CD1c-positive myeloid dendritic cell (primary cell): ENCODE measurements at regions not wholly inside any gene's neighbourhood (a gene's known extent, or its start where the extent isn't known, plus 50 kb on each side); places are given as distances from the start of the nearest gene placed in this dataset.
"Not testable (repeated sequence)": the region's sequence is repeated elsewhere in the genome, so short reads cannot be mapped to it uniquely, and the experiment has no call there.

Experiments
- DNase-seq: peaks from one replicate; pipeline ENCODE4 v3.0.0-alpha.2; 2016; ENCODE audit errors: extremely low spot score

DNA sequence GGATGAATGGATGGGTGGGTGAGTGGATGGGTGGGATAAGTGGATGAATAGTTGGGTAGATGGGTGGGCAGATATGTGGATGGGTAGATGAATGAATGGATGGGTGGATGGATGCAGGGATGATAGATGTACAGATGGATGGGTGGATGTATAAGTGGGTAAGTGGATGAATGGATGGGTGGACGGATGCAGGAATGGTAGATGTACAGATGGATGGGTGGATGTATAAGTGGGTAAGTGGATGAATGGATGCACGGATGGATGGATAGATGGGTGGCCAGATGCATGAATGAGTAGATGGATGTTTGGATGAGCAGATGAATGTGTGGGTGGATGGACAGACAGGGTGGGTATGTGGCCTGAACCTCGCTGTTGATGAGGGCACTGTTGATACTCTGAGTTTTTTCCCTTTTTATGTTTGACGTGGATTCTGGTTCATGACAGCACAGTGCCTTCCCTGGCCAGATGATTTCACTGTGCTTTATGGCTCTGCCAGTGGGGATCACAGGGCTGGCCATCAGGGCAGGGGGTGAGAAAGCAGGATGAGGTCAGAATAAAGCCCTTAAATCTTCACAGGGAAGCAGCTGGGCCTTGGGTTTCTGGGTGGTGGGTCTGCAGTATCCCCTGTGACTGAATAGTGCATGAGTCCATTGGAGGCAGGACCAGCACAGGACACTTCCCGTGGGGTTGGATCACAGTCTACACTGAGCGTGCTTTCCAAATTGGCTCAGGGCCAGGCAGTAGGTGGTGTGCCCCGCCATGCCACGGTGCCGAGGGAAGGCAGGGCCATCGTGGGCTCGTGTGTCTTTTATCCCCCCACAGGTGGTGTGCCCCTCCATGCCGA, 213.2 kb downstream of the BANP start:
- not testable (repeated sequence) for DNase-seq

DNA sequence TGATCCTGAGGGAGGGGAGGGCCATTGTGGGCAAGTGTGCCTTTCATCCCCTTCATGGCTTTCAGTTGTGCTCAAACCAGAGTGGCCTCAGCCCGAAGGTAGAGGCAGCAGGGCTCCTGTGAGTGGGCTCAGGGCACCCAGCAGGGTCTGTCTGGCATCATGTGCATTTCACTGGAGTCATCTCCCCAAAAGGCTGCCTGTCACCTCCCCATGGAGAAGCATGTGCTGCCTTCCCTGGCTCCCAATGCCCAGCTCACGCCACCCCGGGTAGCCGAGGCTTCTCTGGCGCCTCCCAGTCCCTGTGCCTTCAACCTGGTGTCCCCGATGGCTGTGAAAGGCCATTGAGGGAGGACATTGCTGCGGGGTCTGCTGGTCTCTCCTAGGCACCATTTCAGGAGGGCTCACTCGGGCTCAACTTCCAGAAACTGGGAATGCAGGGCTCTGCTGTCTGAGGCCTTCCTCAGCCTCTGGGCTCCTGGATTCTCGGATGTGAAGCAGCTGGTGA, 213.9 kb downstream of the BANP start:
- DNase-seq, result not testable (repeated sequence)

DNA sequence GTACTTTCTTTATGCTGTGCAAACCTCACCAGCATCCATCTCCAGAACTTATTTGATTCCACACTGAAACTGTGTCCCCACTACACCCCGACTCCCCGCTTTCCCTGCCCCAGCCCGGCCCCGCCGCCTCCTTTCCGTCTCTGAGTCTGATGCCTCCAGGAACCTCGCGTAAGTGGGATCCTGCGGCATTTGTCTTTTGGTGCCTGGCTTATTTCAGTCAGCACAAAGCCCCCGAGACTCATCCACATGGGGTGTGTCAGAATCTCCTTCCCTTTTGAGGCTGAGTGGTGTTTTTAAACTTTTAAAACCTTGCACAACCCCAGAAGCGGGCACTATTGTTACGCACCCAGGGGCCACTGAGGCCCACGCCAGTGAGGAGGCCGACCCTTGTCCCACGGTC, 214.4 kb downstream of the BANP start:
- not testable (repeated sequence) for DNase-seq

DNA sequence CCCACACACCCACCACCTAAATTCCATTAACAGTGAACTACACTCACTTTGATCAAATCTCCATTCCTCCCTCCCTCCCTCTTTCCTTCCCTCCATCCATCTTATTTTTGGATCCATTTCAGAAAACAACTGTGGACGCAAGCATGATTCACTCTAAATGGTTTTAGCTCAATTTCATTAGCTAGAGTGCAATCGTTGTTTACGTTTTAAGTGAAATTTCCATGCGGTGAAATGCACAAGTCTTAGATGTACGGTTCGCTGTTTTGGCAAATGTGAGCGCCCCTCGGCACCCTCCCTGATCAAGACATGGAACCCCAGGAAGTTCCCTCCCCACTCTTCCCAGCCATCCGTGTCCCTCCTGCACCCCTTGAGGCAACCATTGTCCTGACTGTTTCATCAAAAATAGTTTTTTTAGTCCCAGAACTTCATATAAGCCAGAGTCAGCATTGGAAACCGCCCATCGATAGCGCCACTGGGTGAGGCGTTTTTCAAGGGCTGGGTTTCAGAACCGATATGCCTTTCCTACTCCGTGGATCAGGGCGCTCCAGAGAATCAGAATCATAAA, 215.1 kb downstream of the BANP start:
- DNase-seq, result not testable (repeated sequence)

DNA sequence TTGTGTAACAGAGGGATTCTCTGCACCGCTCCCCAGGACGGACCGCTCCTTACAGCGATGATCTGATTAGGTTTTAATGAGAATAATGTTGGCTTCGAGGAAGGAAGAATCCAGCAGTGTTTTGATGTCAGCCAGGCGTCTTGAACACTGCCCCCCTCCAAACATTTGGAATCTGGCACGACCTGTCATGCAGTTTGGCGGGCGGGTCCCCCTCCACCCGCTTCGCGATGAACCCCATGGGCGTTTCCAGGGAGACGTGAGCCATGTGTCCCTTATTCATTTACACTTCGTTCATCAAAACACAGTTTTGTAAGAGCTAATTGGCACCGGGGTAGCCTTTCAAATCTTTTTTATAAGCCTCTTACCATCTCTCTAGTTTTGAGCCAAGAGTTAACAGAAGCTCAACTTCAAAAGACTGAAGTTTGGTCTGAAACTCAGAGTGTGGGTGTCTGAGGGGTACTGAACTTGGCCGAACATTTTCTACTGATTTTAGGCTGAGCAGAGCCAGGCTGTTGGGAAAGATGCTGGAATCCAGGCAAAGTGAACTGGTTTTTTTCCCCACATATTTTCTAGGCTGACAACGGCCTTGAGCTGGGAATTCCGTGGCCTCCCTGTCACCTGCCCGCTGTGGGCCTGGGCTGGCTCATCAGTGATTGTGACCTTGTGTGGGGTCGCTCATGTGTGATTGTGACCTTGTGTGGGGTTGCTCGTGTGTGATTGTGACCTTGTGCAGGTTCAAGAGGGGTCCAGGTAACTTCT, 214.8 kb upstream of the ZNF469 start:
- not testable (repeated sequence) for DNase-seq

DNA sequence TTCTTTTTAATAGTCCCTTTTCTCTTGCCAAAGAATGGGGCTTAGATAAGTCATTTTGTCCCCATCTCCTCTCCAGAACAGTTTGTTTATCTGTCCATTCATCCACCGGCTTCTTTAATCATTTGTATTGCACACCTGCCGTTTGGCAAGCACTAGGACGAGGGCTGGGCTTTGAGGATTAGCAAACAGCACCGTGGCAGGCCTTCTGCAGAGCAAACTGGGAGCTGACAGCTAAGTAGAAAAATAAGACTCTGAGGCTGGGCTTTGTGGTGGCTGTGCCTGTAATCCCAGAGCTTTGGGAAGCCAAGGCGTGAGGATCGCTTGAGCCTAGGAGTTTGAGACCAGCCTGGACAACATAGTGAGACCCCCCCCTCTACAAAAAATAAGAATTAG, 214.2 kb upstream of the ZNF469 start:
- not testable (repeated sequence) for DNase-seq

DNA sequence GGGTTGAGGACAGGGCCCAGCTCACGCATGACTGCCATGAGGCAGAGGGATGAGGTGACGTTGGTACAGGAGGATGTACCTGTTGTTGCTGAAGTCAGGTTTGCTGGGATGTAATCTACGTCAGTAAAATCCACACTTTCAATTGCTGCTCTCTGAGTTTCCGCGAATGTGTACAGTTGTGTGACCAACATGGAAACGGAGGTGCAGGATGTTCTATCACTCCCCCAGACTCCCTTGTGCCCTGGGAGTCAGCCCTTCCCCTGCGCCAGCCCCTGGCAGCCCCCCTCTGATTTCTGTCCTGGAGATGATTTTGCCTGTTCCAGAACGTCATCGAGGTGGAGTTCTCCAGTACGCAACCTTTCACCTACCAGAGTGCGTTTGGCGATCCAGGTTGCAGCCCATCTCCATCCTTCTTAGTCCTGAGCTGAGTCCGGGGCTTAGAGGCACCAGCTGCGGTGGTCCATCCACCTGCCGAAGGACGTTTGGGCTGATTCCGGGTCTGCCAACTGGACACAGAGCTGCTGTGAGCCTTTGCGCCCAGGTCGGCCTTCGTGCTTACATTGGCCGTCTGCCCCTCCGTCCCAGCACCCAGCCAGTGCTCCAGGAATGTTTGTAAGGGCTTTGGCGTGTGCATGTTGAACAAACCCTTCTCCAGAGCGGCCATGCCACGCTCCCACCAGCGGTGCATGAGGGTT, 213.5 kb upstream of the ZNF469 start:
- DNase-seq, result not testable (repeated sequence)

DNA sequence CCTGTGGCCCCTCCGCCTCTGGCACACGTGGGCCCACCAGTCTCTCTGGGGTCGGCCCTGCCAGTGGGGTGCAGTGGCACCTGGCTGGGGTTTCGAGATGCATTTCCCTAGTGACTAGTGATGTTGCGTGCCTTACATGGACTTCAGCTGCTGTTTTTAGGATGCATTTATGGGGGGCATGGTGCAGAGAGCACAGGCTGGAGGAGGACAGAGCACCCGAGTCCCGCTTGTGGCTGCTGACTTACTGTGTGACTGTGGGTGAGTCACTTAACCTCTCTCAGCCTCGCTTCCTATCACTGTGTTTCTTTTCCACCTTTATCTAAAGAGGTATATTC, 213.0 kb upstream of the ZNF469 start:
- DNase-seq, result not testable (repeated sequence)

DNA sequence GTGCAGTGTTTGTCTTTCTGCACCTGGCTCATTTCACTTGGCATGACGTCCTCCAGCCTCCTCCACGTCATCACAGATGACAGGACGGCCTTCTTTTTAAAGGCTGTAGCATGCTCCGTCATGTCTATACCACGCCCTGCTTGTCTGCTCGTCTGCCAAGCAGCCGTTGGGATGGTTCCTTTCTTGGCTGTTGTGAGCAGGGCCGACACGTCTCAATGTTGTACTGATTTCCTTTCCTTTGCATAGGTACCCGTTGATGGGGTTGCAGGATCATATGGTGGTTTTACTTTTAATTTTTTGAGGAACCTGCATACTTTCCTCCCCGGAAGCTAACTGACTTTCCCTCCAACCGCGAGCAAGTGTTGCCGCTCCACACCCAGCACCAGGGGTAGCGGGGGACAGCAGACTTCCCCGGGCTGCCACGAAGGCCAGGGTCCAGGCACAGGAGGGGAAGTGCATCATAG, 212.2 kb upstream of the ZNF469 start:
- DNase-seq, result no peak

DNA sequence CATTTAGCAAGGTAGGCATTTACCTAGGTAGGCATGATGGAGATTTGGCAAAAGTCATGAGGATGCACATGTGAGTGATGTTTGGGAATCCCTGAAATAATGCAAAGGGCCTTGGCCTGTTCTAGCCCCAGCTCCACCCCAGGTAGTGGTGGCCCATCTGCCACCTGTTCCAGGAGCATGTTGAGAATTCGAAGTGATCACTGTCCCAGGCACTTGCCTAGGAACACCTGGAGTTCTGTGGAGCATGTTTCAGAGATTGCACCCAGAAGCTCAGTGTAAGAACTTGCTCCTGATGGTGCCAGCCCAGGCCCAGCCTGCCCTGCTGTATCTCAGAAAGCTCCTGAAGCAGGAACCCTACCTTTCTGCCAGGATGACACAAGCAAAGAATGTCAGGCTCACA, 211.6 kb upstream of the ZNF469 start:
- not testable (repeated sequence) for DNase-seq

DNA sequence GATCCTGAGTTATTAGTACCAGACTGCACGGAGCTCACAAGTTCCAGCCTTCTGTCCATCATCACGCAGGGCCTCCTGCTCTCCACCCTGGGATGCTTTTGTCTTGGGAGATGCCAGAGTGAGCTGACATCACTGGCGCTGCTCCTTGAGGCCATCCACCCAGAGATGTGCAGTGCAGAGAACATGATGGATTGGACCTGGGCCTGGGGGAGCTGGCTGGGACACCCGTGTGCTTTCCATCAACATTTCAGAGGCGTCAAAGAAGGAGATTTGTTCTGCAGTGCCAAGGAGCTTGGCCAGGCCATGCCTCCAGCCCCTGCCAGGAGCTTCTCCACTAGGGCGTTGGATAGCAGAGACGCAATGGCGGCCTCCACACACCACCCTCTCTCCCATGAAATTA, 206.6 kb upstream of the ZNF469 start:
- DNase-seq, result not testable (repeated sequence)

DNA sequence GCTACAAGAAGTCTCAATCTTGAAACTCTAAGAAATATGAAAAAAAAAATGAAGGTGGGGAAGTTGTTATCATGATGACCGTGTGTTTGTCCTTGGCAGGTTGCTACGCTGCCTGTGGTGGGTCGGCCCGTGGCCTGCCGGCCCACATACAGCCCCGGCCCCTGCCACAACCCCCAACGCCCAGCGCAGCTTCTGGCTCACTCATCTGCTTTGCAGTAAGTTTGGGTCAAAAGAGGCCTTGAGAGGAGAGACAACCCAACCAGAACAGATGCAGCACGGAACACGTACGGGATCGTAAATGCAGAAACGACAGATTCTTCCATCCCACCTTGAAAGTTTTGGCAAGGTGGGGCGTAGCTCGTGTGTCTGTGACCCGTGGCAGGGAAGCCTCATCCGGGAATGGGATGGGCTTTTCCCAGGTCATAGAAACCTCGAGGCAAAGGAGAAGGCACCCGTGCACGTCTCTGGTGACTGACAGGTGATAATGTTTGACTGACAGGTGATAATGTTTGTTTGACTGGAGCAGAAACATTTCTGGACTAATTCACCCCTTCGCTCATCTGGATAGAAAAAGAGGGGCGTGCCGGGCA, 206.1 kb upstream of the ZNF469 start:
- not testable (repeated sequence) for DNase-seq

DNA sequence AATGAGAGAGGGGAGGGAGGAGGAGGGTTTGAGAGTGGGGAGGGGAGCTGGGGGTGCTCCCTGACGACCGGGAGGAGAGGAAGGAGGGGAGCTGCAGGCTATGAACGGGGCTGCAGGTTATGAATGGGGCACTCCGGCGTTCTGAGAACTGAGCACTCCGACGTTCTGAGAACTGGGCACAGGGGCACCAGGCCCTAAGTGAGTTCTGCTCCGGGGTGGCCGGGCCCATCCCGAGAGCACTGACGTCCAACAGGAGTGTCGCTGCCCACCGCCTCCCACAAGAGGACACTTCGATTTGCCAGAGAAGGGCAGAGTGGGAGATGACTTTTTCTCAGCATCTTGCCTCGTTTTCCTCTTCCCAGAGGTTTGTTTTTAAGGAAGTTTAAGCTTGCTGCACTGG, 204.5 kb upstream of the ZNF469 start:
- not testable (repeated sequence) for DNase-seq

DNA sequence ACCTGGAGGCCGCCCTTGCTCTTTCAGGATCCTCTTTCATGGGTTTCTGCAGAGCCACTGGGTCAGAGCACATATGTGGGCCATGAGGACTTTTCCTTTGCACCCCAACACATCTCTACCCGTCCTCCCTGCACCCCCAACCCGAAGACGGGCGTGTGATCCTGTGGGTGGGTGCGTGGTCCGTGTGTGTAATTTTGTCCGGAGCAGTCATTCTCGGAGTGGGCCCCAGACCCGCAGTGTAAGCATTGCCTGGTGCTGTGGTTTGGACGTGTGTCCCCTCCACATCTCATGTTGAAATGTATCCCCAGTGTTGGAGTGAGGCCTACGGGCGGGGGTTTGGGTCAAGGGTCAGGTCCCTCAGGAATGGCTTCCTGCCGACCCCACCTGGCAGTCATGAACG, 203.9 kb upstream of the ZNF469 start:
- DNase-seq, result not testable (repeated sequence)

DNA sequence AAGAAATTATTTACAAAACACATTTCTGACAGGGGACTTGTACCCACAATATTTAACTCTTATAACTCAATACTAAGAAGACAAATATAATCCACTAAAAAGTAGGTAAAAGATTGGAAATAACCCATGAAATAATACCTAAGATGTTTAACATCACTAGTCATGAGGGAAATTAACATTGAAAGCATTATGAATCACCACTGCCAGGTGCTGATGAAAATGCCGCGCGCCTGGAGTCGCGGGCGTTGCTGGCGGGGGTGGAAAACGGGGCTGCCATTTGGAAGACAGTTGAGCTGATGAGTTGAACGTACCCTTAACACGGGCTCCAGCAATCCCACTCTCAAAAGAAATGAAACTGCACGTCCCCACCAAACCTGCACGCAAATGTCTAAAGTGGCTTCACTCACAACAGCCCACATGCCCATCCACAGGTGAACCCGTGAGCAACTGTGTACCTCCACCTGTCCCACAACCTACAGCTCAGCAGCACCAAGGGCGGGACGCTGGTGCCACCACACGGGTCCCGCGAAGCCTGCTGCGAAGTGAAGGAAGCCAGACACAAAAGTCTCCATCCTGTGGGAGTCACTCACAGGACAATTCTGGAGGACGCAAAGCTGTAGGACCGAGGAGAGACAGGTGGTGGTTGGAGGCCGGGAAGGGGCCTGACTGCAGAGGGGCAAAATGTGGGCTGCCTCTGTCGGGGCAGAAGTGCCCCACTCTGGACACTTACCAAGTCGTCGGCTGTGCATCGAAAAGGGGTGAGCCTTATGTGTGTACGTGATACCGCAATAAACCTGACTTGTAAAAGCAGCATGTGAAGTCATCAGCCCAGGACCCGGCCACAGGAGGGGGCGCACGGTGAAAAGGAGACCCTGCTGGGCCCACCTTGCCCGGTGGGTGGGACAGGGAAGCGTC, 199.5 kb upstream of the ZNF469 start:
- DNase-seq, result not testable (repeated sequence)

DNA sequence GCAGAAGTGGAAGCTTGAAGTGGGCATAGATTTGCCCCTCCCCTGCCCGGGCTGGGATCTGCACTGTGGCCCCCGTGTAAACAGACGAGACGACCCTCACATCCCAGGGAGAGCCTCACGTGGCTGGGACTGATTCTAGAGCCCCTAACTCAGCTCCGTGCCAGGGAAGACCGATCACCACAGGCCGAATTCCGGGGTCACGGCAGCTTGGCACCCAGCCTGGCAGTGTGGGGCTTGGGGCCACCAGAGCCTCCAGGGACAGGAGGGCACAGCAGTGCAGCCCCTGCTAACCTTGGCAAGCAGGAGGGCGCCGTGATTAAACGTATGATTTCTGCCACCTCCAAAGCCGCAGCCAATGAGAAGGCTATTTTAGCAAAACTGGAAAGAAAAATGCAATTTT, 198.7 kb upstream of the ZNF469 start:
- not testable (repeated sequence) for DNase-seq

DNA sequence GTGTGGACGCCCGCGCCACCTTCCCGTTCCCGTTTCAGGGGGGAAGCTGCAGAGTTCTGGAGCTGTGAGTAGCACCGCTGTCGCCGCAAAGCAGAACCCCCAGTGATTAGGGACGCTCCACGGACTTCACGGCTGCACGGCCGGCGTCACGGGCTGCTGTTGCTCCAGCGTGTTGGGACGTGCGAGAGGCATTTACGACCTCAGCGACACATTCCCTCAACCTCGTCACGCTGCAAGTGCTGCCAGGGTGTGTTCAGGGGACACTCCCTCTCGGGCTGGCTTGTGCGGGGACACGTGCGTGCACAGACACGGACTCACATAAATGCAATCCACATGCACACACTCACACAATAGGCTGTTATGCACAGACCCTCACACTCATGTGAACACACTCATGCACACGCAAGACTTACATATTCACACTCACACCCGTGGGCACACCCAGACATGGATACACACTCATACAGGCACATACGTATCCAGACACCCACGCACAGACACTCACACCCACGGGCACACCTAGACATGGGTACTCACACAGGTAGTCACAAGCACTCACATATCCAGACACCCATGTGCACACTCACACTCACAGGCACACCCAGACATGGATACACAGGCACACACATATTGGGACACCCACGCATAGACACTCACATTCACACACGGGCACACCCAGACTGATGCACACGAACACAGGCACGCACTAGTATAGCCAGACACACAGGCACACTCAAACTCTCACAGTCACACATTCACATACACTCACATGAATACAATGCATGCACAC, 198.0 kb upstream of the ZNF469 start:
- not testable (repeated sequence) for DNase-seq

DNA sequence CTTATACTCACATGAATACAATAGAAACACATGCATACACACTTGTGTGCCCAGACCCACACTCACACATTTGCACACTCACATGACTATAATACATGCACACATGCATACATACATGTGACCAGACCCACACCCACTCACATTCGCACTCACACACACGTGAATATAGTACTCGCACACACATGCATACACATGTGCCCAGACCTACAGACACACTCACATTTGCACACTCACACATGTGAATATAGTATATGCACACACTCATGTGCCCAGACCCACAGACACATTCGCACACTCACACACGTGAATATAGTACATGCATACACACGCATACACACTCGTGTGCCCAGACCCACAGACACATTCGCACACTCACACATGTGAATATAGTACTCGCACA, 197.4 kb upstream of the ZNF469 start:
- not testable (repeated sequence) for DNase-seq
